WTC11 (cell line): ENCODE measurements at regions not wholly inside any gene's neighbourhood (a gene's known extent, or its start where the extent isn't known, plus 50 kb on each side); places are given as distances from the start of the nearest gene placed in this dataset.

Experiments
- IRF1 ChIP-seq: sonication (generic); formaldehyde crosslinking; IDR thresholded peaks from 2 replicates; pipeline ENCODE4 v1.8.0; 2023; ENCODE audit warnings: missing genetic modification reagents
- TCF7 ChIP-seq: sonication (generic); formaldehyde crosslinking; IDR thresholded peaks from 2 replicates; pipeline ENCODE4 v1.8.0; 2022; ENCODE audit warnings: mild to moderate bottlenecking, low read depth, missing genetic modification reagents, moderate library complexity

GRCh38 chrX:69428216-69428615 is 75.9 kb upstream of the NALF2 start:
- TF ChIP-seq IRF1 (no peak), TCF7 (CRISPR knock-in tag) (no peak)
